Medulla oblongata (tissue), 1 donor: ENCODE measurements at regions not wholly inside any gene's neighbourhood (a gene's known extent, or its start where the extent isn't known, plus 50 kb on each side); places are given as distances from the start of the nearest gene placed in this dataset.
"Not testable (repeated sequence)": the region's sequence is repeated elsewhere in the genome, so short reads cannot be mapped to it uniquely, and the experiment has no call there.

Experiments
- DNase-seq: peaks from one replicate; pipeline ENCODE4 v3.0.0-alpha.2; 2015; ENCODE audit errors: extremely low spot score

GRCh38 chr16:9630985-9631384, 539.5 kb downstream of the HAPSTR1 start:
- no peak for DNase-seq

DNA sequence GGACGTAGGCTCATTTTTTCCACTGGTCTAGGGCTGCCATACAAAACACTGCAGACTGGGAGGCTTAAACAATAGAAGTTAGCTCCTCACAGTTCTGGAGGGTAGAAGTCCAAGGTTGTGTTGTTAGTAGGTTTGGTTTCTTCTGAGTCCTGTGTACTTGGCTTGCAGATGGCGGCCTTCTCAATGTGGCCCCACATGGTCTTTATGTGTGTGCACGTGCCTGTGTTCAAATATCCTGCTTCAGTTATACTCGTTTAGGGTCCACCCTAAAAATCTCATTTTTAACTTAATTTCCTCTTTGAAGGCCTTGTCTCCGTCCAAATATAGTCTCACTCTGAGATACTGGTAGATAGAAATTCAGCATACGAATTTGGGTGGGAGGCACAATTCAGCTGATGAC, 542.4 kb downstream of the HAPSTR1 start:
- no peak for DNase-seq

GRCh38 chr16:9635150-9635720, 543.8 kb downstream of the HAPSTR1 start:
- not testable (repeated sequence) for DNase-seq

- DNase-seq, result no peak
Observed at GRCh38 chr16:9644258-9644657, 538.0 kb downstream of the GRIN2A start.

DNA sequence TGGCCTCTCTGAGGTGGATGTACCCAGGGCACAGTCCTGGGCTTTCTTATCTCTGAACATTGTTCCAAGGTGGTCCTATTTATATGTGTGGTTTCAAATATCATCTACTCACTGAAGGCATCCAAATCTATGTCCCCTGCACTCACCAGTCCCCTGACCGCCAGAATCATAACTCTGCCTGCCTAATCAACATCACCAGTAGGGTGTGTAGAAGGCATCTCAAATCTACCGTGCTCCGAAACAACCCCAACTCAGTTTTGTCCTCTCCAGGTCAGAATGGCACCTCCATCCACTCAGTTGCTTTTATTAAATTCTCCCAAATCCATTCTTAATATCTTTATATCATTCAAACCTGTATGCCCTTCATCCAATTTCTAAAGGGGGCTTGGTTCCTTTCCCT, 536.3 kb downstream of the GRIN2A start:
- no peak for DNase-seq

GRCh38 chr16:9647981-9648701, 534.1 kb downstream of the GRIN2A start:
- peak; percentile 55 for DNase-seq

DNA sequence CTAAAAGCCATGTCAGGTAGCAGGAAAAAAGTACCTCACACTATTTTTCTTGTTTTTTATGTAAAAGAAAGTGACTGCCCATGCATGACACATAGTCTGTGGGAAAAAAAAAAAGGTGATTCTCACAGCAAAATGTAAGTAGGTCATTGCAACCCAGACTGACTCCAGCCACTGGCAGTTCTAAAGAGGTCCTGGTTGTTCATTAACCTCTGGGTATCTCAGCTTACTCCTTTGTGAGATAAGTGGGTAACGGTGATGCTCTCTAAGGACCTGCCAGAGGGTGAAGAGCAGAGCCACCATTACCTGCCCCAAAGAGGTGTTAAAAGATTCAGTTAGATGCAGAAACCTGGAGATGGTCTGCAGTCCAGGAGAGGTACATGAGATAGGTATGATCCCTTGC, 531.9 kb downstream of the GRIN2A start:
- no peak for DNase-seq

DNA sequence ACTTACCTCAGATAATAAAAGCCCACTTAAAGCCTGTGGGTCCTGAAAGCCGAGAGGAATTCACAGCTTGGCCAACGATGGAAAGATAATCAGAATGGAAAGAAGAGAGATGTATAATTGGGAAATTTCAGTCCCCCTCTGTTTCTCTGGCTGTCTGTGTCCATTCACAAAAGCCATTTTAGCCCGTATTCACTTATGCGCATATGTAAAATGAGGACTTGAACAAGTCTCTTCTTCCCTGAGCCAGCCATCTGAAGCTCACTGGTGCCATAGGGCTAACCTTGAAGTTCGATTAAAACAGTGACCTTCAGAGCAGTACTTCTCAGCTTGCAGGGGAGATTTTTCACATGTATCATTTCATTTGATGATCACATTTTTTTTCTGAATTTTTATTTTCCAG, 527.2 kb downstream of the GRIN2A start:
- DNase-seq, result no peak

DNA sequence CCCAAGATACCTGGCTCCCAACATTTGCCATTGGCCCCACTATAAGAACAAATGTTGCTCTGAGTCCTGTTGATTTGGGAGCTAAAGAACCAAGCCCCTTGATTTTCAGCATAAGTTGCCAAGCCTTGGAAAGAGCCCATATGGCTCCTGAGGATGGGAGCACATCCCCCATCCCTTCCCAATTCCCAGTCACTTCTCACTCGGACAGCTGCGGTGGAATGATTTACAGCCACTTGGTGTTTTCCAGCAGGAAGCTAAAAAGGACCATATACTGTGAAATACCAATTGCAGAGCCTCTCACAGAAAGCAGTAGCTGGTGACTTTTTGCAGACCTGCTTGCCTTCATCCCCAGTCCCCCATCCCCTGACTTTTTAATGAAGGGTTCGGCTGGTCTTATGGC, 524.6 kb downstream of the GRIN2A start:
- no peak for DNase-seq

- DNase-seq, result no peak
Observed at GRCh38 chr16:9658164-9658563, 524.1 kb downstream of the GRIN2A start.

- DNase-seq, result no peak
Observed at GRCh38 chr16:9658586-9658985, 523.6 kb downstream of the GRIN2A start.

GRCh38 chr16:9660898-9661297, 521.3 kb downstream of the GRIN2A start:
- DNase-seq, result no peak

- DNase-seq, result no peak
Observed at GRCh38 chr16:9661336-9662017, 520.8 kb downstream of the GRIN2A start.

- DNase-seq, result no peak
Observed at GRCh38 chr16:9663588-9663987, 518.6 kb downstream of the GRIN2A start.

- no peak for DNase-seq
Observed at GRCh38 chr16:9665851-9666271, 516.4 kb downstream of the GRIN2A start.

- no peak for DNase-seq
Observed at GRCh38 chr16:9666834-9667480, 515.3 kb downstream of the GRIN2A start.

GRCh38 chr16:9670033-9670432, 512.2 kb downstream of the GRIN2A start:
- DNase-seq, result no peak

DNA sequence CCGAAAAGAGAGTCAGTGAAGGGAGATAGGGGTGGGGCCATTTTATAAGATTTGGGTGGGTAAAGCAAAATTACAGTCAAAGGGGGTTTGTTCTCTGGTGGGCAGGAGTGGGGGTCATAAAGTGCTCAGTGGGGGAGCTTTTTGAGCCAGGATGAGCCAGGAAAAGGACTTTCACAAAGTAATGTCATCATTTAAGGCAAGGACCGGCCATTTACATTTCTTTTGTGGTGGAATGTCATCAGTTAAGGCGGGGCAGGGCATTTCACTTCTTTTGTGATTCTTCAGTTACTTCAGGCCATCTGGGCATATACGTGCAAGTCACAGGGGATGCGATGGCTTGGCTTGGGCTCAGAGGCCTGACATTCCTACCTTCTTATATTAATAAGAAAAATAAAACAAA, 511.6 kb downstream of the GRIN2A start:
- DNase-seq, result not testable (repeated sequence)

DNA sequence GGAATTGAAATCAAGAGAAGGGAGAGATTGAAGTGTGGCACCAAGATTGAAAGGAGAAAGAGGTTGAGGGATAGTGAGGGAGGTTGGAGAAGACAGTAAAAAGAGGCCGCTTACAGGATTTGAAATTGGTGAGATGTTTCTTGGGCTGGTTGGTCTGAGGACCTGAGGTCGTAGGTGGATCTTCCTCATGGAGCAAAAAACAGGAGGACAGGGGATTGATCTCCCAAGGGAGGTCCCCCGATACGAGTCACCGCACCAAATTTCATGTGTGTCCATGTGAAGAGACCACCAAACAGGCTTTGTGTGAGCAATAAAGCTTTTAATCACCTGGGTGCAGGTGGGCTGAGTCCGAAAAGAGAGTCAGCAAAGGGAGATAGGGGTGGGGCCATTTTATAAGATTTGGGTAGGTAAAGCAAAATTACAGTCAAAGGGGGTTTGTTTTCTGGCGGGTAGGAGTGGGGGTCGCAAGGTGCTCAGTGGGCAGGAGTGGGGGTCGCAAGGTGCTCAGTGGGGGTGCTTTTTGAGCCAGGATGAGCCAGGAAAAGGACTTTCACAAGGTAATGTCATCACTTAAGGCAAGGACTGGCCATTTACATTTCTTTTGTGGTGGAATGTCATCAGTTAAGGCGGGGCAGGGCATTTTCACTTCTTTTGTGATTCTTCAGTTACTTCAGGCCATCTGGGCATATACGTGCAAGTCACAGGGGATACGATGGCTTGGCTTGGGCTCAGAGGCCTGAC, 505.5 kb downstream of the GRIN2A start:
- not testable (repeated sequence) for DNase-seq

GRCh38 chr16:9677301-9677653, 505.0 kb downstream of the GRIN2A start:
- DNase-seq, result no peak

GRCh38 chr16:9679213-9679767, 502.9 kb downstream of the GRIN2A start:
- DNase-seq, result peak; percentile 27
